NCI-H1930 (cell line): ENCODE measurements at regions not wholly inside any gene's neighbourhood (a gene's known extent, or its start where the extent isn't known, plus 50 kb on each side); places are given as distances from the start of the nearest gene placed in this dataset.
"Not testable (repeated sequence)": the region's sequence is repeated elsewhere in the genome, so short reads cannot be mapped to it uniquely, and the experiment has no call there.

ENCODE experiments used
- DNase-seq, 2 experiments: peaks; one replicate each; lab custom pipeline; 2025; lab: John Stamatoyannopoulos, UW

DNA sequence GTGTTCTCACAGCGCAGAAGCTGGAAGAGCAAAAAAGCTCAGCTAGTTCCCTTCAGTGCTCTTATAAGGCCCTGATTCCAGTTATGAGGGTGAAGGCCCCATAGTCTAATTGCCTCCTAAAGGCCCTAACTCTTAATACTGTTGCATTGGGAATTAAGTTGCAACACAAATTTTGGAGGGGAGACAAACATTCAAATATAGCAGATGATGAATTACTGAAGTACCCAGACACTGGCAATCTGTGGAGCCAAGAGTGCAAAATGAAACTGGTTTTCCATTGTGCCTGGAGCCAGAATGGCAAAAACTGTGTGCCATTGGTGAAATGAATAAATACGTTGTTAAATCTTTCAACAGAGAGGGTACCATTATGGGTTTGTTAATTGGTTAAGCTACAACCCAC, 356.0 kb downstream of the PPARGC1A start:
- DNase-seq: no peak

DNA sequence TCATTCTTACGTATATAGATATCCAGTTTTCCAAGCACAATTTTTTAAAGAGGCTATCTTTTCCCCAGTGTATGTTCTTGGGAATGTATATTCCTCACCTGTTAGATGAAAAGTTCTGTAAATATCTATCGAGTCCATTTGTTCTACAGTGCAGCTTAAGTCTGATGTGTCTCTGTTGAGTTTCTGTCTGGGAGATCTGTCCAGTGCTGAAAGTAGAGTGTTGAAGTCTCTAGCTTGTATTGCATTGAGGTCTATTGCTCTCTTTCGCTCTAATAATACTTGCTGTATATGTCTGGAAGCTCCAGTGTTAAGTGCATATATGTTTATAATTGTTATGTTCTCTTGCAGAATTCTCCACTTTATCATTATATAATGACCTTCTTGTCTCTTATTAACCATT, 373.1 kb downstream of the PPARGC1A start:
- DNase-seq: no peak

DNA sequence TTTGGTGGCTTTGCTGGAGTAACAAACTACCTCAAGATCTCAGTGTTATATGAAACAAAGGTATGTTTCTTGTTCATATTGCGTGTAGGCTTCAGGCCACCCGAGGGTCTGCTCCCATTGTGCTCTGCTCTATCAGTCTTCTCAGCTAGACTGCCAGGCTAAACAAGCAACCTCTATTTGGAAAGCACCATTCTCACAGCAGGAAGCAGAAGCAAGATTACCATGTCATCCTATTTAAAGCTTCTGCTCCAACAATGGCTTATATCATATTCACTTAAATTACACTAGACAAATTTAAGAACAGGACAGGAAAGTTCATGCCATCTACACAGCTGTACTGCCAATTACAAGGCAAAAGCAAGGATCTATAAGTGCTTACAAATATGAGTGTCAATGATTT, 385.8 kb downstream of the PPARGC1A start:
- peak; percentile 52 to 58 for DNase-seq

DNA sequence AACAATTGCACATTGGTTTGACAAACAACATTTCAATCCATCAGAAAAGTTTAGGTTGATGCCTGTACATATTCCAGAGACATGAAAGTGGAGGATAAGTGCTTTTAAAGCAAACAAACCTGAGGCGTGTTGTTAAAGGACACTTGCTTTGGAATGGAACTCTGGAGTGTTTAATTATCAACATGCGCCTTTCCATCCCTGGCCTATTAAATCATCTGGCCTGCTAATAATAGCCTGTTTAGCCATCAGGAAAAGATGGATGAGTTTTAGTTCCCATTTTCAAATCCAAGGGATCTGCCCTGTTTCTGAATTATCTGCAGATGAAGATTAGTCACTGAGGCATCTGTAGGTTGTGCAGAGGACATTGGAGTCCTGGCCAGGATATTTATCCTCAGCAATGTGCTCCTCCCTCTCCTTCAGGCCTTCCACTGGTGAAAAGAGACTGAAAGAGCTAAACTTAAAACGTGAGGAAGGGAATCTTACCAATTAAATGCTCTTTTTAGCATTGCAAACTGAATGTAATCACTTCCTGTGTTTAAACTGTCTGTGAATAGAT, 388.9 kb downstream of the PPARGC1A start:
- DNase-seq: no peak

DNA sequence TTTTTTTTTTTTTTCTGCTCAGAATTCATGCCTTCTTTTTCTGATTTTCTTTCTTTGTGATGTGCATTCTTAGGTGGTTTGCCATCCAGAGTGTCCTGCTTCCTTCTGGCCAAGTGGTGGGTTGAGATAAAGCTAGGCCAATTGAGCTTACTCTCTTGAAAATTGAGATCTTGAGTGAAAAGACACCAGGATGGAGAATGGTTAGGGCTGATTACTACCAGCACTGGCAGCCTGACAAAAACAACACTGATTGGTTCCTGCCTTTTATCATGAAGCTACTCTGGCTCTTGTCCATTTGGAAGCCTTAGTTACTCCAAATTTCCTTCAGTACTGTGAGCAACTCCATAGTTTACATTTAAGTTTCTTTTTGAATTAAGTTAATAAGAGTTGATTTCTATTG, 404.0 kb downstream of the PPARGC1A start:
- DNase-seq: no peak

DNA sequence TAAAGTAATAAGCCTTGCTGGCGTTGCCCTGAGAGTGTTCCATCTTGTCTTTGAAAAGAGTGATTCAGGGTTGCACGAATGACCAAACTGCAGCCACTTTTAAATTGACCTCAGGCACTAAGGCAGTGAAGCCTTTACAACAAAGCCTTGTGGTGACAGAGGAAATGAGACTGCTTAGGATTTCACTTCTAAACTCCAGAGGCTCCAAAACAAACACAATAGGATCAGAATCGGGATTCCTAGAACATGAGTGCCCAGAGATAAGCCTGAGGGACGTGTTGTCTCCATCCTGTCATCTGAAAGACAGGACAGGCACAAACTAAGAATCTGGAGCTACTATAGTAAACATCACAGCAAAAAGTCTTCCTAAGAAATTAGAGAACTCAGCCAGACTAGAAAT, 405.2 kb downstream of the PPARGC1A start:
- no peak for DNase-seq

DNA sequence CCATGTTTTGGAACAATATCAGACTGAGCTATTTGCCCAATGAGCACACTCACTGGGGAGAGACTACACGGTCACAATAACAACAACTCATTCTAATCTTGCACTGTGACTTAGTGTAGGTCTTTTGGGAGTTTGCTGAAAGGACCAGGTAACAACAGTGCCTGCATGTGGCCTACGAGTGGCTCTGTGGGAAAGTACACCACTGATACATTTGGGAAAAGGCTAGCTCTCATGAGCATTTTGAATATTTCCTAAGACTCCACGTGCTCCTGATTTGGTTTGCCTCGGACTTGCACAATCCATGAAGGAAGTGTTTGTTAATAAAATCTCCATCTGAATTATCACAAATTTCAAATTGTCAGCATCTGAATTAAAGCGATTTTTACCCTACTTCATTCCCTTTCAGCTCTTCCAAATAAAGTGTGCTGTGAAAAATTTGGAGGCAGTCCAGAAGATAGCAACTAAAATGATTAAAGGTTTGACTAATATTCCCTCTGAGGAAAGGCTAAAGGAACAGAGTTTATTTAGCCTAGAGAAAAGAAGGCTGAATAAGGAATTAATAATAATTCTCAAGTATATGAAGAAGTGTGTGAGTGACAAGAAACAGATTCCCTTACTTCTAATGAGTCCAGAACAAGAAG, 406.4 kb downstream of the PPARGC1A start:
- DNase-seq: no peak

DNA sequence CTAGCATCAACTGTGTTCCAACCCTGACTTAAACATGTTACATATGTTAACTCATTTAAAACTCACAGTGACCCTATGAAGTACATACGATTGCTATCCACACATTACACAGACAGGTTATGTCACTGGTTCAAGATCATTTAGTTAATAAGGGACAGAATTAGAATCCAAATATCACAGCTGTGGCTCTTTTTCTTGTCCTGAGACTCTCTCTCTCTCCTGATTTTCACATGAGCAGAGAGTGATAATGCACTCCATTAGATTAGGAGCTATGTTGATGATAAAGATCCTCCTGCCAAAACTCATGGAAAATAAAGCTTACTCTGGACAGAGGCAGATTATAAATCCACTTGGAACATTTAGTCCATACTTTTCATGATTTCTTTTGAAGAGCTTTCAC, 408.3 kb downstream of the PPARGC1A start:
- no peak for DNase-seq

DNA sequence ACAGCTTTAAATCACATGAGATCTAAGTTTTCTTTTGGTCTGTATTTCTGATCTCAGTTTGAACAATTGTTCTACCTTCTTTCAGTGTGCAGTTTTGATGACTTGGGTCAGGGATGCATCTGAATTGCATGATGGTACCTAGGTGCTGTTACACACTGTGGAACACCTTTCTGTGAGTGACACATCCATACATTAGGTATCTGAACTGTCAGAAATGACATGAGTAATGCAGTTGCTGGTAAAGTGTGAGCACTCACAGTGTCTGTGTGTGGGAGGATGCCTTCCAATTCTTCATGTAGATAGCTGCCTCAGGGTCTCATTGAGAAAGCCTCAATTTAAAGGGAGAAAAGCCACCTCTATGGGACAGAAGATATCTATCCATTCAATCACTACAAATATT, 411.9 kb downstream of the PPARGC1A start:
- no peak for DNase-seq

DNA sequence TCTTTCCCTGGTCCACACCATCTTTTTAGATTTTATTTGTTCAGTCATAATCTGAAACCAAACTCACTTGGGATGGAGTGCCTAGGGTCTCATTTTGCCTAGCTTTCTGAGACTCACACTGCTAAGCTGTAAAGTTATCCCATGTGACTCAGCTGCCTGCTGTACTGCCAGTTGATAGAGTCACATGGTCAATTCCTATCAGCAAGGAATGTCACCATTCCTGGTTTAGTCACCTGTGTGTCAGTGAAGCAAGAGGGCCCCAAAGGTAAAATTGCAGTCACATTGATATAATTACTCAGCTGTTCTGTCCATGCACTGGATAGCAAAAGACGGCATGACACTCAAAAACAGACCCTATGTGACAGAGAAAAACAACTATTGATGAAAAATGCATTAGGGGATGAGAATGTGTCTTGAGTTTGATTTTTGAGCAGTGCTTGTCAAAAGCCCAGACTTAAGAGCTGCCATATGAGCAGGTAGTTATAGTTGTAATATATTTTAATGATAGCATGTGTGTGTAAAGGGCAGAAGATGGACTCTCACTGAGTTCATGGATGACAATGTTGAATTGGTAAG, 413.2 kb downstream of the PPARGC1A start:
- DNase-seq: no peak

DNA sequence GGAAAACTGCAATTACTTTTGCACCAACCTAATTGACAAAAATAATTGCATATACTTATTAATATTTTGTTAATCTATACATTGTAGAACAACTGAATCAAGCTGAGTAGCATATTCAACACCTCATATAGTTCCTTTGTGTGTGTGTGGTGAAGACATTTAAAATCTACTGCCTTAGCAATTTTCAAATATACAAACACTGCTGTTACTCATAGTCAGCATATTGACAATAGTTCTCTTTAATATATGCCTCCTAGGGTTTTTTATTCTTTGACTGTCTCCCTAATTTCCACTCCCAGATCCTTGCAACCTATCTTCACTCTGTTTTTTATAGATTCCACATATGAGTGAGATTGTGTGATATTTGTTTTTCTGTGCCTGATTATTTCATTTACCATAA, 426.8 kb downstream of the PPARGC1A start:
- no peak for DNase-seq

DNA sequence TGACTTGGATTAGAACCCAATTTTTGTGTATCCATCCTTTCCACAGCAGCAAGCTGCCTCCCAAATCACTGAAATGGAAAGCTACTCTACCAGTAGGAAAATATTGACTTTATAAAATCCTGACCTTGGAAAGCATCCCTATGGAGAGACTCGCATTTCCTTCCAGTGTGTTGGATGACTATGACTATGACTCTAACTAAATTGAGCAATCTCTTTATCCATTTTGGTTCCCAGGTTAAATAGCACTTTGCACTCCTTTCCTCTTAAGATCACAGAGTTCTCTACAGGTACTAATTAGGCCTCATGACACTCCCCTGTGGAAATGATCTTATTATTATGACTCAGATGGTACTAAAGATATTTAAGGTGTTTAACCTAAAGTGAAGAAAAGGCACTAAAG, 431.8 kb downstream of the PPARGC1A start:
- DNase-seq: no peak

DNA sequence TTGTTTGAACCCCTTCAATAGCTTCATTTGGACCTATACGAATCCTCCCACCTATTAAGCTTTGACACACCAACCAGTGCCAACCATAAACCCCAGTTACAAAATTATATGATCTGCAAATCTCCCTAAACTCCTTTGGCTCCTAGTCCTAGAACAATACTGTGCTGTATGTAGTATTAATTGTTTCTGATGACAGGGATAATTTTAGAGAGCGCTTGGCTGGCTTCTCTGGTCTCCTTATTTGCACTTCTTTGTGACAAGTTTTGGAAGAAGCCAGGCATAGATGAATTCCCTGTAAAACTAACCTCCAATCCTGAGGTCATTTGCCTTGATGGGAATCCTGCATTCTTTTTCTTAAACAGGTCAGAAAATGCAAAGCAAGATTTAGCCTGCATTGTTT, 433.0 kb downstream of the PPARGC1A start:
- no peak for DNase-seq

DNA sequence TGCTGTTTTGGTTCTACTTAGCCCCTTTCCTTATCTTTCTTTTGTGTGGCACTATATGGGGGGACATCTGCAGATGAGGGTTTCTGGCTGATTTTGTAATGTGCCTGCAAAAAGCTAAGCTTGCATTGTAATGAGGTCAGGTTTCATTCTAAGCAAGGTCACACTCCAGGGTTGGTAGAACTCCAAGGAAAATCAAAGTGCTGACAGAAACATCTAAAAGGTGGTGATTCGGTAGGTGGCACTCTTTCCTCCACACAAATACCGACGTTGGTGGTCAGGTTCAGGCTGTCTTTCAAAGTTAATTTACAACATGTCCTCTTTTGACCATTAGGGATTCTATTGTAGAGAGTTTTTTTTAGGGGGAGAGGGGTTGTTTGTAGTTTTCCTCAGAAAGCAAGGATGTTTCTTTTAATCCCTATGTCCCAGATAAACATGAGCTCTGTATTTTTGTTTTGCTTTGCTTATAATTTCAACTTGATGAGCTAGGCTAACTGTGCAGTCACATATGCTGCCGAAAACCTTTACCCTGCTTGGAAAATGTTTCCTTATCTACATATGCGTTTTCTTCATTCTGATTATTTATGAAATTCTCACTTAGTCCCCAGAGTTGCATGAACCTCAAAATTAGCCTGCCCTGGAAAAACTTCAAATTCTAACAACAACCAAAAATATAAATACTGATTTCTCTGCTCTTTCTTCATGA, 434.2 kb downstream of the PPARGC1A start:
- DNase-seq: no peak

DNA sequence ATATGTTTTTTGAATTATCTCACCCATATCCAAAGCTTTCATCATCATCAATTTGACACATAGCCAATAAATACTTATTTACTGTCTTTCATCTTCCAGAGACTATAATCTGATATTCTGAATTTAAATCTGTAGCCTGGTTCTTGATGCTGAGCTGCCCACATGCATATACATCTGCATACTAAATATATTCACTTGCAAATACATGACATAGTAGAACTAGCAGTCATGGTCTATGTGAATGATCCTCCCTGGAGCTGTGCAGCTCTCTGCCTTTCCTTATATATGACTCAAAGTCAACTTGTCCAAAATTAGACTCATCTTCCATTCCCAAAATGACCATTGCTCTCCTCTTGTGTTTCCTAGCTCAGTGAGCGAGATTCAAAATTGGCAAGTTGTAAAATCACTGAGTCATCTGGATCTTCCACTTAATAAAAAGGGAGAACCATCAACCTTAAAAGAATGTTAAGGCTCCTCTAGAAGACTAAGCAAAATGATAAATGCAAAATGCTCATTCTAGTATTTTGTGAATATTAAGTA, 448.2 kb downstream of the PPARGC1A start:
- DNase-seq: no peak

DNA sequence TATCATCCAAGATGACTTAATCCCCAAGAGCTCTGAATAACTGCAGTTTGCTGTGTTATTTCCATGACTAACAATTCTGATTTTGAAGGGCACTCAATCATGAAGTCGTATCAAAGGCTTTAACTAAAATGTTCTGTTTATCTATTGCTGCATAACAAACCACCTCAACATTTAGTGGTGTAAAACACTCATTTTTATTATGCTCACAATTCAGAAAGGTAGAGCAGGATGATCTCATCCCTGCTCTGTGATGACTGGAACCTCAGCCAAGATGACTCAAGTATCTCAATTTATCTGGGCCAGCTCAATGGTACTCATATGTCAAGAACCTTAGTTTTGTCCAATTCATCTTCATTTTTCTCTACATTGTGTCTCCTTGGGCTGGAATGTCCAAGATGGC, 451.1 kb downstream of the PPARGC1A start:
- DNase-seq: no peak

DNA sequence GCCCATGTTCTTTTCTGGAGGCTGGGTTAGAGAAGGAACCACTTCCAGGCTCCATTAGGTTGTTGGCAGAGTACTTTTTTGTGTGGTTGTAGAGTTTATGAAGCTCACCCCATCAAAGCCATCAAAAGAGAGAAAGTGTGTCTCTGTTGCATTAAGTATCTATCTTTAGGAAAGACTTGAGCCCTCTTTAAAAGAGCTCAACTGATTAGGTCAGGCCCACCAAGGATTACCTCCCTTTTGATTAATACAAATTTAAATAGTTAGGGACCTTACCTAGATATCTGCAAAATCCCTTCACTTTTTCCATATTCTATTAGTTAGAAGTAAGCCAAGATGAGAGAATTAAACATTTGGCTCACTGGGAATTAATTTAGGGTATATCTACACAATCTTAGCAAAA, 460.4 kb downstream of the PPARGC1A start:
- no peak for DNase-seq

DNA sequence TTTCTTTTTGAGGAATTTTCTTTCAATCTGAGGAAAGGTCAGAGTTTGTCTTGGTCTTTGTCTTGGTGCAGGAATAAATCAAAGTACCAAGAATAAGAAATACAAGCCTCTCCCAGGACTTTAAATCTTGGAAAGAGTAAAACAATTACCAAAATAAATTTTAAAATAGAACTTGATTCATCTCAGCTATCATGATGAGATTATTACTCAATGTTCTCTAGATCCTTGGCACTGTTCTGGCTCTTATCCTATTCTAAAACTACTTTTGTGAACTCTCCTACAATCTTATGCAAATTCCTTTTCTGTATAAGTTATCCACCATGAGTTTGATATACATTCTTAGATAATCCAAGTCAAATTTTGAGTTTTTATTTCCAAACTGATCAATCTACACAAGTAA, 464.3 kb downstream of the PPARGC1A start:
- no peak for DNase-seq

DNA sequence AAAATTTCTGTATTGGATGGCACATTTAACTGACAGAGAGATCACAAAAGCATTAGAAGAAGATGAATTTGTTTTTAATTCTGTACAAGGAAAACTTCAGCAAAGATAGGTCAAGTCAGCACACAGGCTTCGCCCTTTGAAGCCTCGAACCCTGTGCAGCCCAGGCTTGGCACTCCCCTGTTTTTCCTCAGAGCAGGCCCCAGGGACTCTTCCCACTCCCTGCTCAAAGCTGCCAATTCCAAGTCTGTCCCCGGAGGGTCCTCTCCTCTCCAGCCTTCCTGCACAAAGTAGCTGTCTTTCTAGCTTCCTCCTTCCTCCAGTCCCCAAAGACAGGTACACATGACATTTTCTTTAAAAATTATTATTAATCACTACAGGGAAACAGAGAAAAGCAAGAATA, 466.3 kb downstream of the PPARGC1A start:
- no peak for DNase-seq

DNA sequence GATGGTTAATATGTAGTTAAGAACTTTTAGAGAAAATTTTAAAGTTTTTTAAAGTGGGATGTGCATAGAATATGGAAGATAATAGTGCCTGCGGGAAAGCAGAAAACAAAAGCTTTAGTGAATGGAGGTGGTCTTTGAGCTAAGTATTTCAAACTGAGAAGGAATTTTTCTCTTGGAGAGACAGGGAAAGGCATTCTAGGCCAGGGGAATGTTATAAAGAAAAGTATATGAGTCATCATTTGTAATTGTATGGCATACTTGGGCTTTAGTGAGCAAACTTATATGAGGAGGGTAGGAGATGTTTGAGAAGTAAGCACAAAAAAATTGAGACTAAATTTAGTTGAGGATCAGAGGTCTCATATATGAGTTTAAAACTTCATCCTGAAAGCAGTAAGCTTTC, 467.0 kb downstream of the PPARGC1A start:
- no peak for DNase-seq

DNA sequence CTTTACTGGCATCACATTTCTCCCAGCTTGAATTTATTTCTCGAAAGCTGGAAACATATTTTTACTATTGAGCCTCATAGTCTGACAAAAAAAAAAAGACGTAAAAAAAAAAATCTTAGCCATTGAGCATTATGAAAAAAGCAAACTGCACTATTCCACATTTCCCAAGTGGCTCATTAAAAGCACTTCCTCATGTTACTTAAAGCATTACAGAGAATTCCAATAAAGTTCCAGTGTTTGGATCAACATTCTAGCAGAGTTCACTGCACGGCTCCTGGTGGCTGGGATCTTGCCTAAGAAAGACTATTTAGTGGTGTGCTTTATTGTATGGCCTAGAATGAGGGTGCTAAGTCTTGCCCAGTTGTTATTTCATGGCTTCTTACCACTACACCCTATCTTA, 476.2 kb downstream of the PPARGC1A start:
- DNase-seq: no peak

DNA sequence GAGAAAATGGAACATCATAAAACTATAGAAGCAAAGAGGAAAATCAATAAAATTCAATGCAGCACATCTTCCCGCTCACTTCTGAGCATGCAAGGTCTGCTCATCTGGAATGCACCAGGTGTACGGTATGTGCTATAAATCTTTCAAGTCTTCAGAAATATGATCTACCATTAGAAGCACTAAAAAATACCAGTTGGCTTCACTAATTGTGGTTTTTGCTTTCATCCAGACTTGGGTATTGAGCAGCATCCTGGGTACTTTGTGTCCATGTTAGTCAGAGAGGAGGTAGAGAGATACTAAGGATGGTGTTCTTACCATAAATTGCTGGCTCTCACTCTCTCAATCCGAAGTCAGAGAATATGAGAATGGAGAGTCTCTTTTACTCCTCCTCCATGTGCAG, 477.1 kb downstream of the PPARGC1A start:
- no peak for DNase-seq

DNA sequence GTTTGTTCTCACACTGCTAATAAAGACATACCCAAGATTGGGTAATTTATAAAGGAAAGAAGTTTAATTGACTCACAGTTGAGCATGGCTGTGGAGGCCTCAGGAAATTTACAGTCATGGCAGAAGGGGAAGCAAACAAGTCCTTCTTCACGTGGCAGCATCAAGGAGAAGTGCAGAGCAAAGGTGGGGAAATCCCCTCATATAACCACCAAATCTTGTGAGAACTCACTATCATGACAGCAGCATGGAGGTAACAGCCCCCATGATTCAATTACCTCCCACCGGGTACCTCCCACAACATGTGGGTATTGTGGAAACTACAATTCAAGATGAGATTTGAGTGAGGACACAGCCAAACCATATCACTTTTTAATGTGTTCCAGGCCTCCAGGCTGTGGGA, 480.9 kb downstream of the PPARGC1A start:
- DNase-seq: not testable (repeated sequence)
